Epithelial cell of proximal tubule (primary cell): ENCODE measurements at regions not wholly inside any gene's neighbourhood (a gene's known extent, or its start where the extent isn't known, plus 50 kb on each side); places are given as distances from the start of the nearest gene placed in this dataset.

ENCODE experiments used
- DNase-seq: peaks from one replicate; pipeline ENCODE4 v3.0.0-alpha.2; 2011; ENCODE audit warnings: low read depth
- H3K4me3 ChIP-seq: 2 replicates; pipeline ENCODE4 v1.5.1; 2011; ENCODE audit warnings: low read depth, mild to moderate bottlenecking, low read length
- CTCF ChIP-seq: conservative IDR thresholded peaks from 2 replicates; pipeline ENCODE4 v1.5.1; 2012; ENCODE audit warnings: low read depth, mild to moderate bottlenecking, low read length

GRCh38 chr15:37819191-37819590 lies 115.2 kb upstream of the TMCO5A start:
- DNase-seq: no peak
- TF ChIP-seq CTCF: no peak
- H3K4me3 ChIP-seq: no peak overlapping the region

- no peak for TF ChIP-seq CTCF
- no peak for DNase-seq
- no peak overlapping the region for H3K4me3 ChIP-seq
Observed at GRCh38 chr15:37820380-37821128, 113.9 kb upstream of the TMCO5A start.

- TF ChIP-seq CTCF: no peak
- no peak overlapping the region for H3K4me3 ChIP-seq
- DNase-seq: no peak
Observed at GRCh38 chr15:37823601-37824275, 110.7 kb upstream of the TMCO5A start.

- no peak overlapping the region for H3K4me3 ChIP-seq
- TF ChIP-seq CTCF: peak; percentile 60
- peak; percentile 59 for DNase-seq
Observed at GRCh38 chr15:37824717-37825382, 109.6 kb upstream of the TMCO5A start.

- no peak for DNase-seq
- TF ChIP-seq CTCF: no peak
- no peak overlapping the region for H3K4me3 ChIP-seq
Observed at GRCh38 chr15:37837276-37837675, 97.2 kb upstream of the TMCO5A start.

GRCh38 chr15:37847776-37848175 lies 86.7 kb upstream of the TMCO5A start:
- DNase-seq: no peak
- no peak for TF ChIP-seq CTCF
- no peak overlapping the region for H3K4me3 ChIP-seq
